IMR-90 (cell line): ENCODE measurements at regions not wholly inside any gene's neighbourhood (a gene's known extent, or its start where the extent isn't known, plus 50 kb on each side); places are given as distances from the start of the nearest gene placed in this dataset.

Source experiments
- ATAC-seq: fragments of 200-7000 bp; cut with Tn5 transposase; 2 replicates; pipeline ENCODE4 v1.9.1; 2020; ENCODE audit warnings: low read depth, mild to moderate bottlenecking, moderate library complexity
- BruUV-seq: library from RNA; stranded (reverse); fragments of 400-500 nt; replicated peaks from 2 replicates; lab custom pipeline; 2021; lab: Mats Ljungman, UMichigan
- CTCF ChIA-PET: fragments of 300-600 bp; formaldehyde crosslinking; extraction: SDS; loops from one replicate; lab custom pipeline; 2021; ENCODE audit warnings: antibody characterized with exemption; lab: Yijun Ruan, JAX
- POLR2A ChIA-PET: fragments of 300-600 bp; sonication (Branson Sonifier 250); formaldehyde crosslinking; loops from one replicate; lab custom pipeline; 2022; ENCODE audit warnings: antibody characterized with exemption; ENCODE audit not compliant: unreplicated experiment; lab: Charles Lee
- DNase-seq: peaks from one replicate; pipeline ENCODE4 v3.0.0; 2013
- H2AFZ ChIP-seq: replicated peaks from 2 replicates; pipeline ENCODE3; 2013; ENCODE audit warnings: low read length, mild to moderate bottlenecking; ENCODE audit not compliant: poor library complexity
- H2AK5ac ChIP-seq: 2 replicates; pipeline ENCODE4 v1.6.1; 2013; ENCODE audit warnings: low read depth, low read length, inconsistent platforms
- H2AK9ac ChIP-seq: replicated peaks from 2 replicates; pipeline ENCODE3; 2013; ENCODE audit warnings: mild to moderate bottlenecking, low read depth, low read length, moderate library complexity; ENCODE audit not compliant: poor library complexity
- H2BK120ac ChIP-seq: 2 replicates; pipeline ENCODE4 v1.6.1; 2013; ENCODE audit warnings: low read depth, low read length, inconsistent platforms
- H2BK15ac ChIP-seq: 3 replicates; pipeline ENCODE4 v1.6.1; 2013; ENCODE audit warnings: low read depth, low read length, inconsistent platforms
- H2BK20ac ChIP-seq: 2 replicates; pipeline ENCODE4 v1.6.1; 2013; ENCODE audit warnings: low read depth, mild to moderate bottlenecking, inconsistent platforms, low read length, moderate library complexity
- H2BK5ac ChIP-seq: 2 replicates; pipeline ENCODE4 v1.6.1; 2013; ENCODE audit warnings: mild to moderate bottlenecking, low read depth, low read length, inconsistent platforms; ENCODE audit not compliant: poor library complexity, severe bottlenecking
- H3K14ac ChIP-seq: replicated peaks from 2 replicates; pipeline ENCODE4 v1.6.1; 2013; ENCODE audit warnings: low read depth, low read length, inconsistent platforms
- H3K18ac ChIP-seq: 2 replicates; pipeline ENCODE4 v1.6.1; 2013; ENCODE audit warnings: low read depth, low read length, control low read depth
- H3K23ac ChIP-seq: 2 replicates; pipeline ENCODE4 v1.6.1; 2013; ENCODE audit warnings: low read depth, low read length, inconsistent platforms
- H3K27ac ChIP-seq: 2 replicates; pipeline ENCODE4 v1.5.1; 2013; ENCODE audit warnings: mild to moderate bottlenecking, control low read depth, low read length; ENCODE audit not compliant: insufficient read depth
- H3K27me3 ChIP-seq: 2 replicates; pipeline ENCODE4 v1.6.1; 2013; ENCODE audit warnings: low read length; ENCODE audit not compliant: control insufficient read depth, insufficient read depth
- H3K36me3 ChIP-seq: 2 replicates; pipeline ENCODE4 v1.6.1; 2013; ENCODE audit warnings: low read length, mixed read lengths; ENCODE audit not compliant: control insufficient read depth, insufficient read depth
- H3K4ac ChIP-seq: 2 replicates; pipeline ENCODE4 v1.6.1; 2013; ENCODE audit warnings: low read depth, low read length, inconsistent platforms
- H3K4me1 ChIP-seq: 2 replicates; pipeline ENCODE4 v1.6.1; 2013; ENCODE audit warnings: low read length, mixed read lengths; ENCODE audit not compliant: control insufficient read depth, insufficient read depth
- H3K4me2 ChIP-seq: 2 replicates; pipeline ENCODE4 v1.6.1; 2013; ENCODE audit warnings: low read depth, mild to moderate bottlenecking, control low read depth, low read length, moderate library complexity
- H3K4me3 ChIP-seq: 2 replicates; pipeline ENCODE4 v1.5.1; 2013; ENCODE audit warnings: low read depth, mild to moderate bottlenecking, control low read depth, low read length, moderate library complexity; ENCODE audit not compliant: insufficient read depth
- H3K56ac ChIP-seq: 2 replicates; pipeline ENCODE4 v1.6.1; 2013; ENCODE audit warnings: low read length, inconsistent platforms; ENCODE audit not compliant: insufficient read depth; ENCODE audit errors: extremely low read depth
- H3K79me1 ChIP-seq, 2 experiments: 2 replicates each; pipeline ENCODE4 v1.6.1; 2013; ENCODE audit warnings: low read length in 2 of 2, inconsistent platforms in 1 of 2, low read depth in 1 of 2
- H3K9ac ChIP-seq: 2 replicates; pipeline ENCODE4 v1.6.1; 2013; ENCODE audit warnings: low read depth, low read length, control low read depth
- H3K9me1 ChIP-seq: 2 replicates; pipeline ENCODE4 v1.6.1; 2013; ENCODE audit warnings: low read length, inconsistent platforms; ENCODE audit not compliant: insufficient read depth
- H3K9me3 ChIP-seq: 2 replicates; pipeline ENCODE4 v1.6.1; 2013; ENCODE audit warnings: low read length; ENCODE audit not compliant: control insufficient read depth, insufficient read depth
- H4K20me1 ChIP-seq: 2 replicates; pipeline ENCODE4 v1.6.1; 2013; ENCODE audit warnings: low read length, inconsistent platforms; ENCODE audit not compliant: insufficient read depth
- H4K5ac ChIP-seq: 2 replicates; pipeline ENCODE4 v1.6.1; 2013; ENCODE audit warnings: mild to moderate bottlenecking, low read depth, low read length, control low read depth
- H4K8ac ChIP-seq, 2 experiments: 2 replicates each; pipeline ENCODE4 v1.6.1; 2013; ENCODE audit warnings: low read depth in 2 of 2, low read length in 2 of 2, control low read depth in 1 of 2, inconsistent platforms in 1 of 2
- H4K91ac ChIP-seq: 2 replicates; pipeline ENCODE4 v1.6.1; 2013; ENCODE audit warnings: low read depth, low read length, inconsistent platforms; ENCODE audit not compliant: insufficient read depth
- ELK1 ChIP-seq: fragments of 150-350 bp; IDR thresholded peaks from 2 replicates; pipeline ENCODE4 v1.6.1; 2016; ENCODE audit warnings: low read depth, mild to moderate bottlenecking, low read length, moderate library complexity, borderline replicate concordance
- WGBS, 2 experiments: methylation state at CpG; one replicate each; pipeline versions ENCODE4 v1.1.5 to v1.1.7; 2013; ENCODE audit warnings: missing lambda C conversion rate in 2 of 2; ENCODE audit not compliant: insufficient read length in 1 of 2; ENCODE audit errors: extremely low coverage in 2 of 2; 5-methylcytosine and 5-hydroxymethylcytosine counted together
- dilution Hi-C: fragments of 300-500 bp; cut with HindIII; formaldehyde crosslinking; loops from one replicate; pipeline ENCODE4 v1.14.3; 2018; ENCODE audit warnings: low sequenced_read_pairs; ENCODE audit not compliant: unreplicated experiment
- in situ Hi-C: fragments of 300-500 bp; cut with MboI; formaldehyde crosslinking; loops from 3 replicates; pipeline ENCODE4 v1.14.3; 2019; ENCODE audit warnings: low sequenced_read_pairs, inconsistent platforms, mixed read lengths
- intact Hi-C: fragments of 100-400 bp; cut with micrococcal nuclease; formaldehyde crosslinking; loops from 2 replicates; pipeline ENCODE4 v1.10.0; 2022

GRCh38 chr21:28344985-28345384 lies 647.7 kb downstream of the LTN1 start:
- Histone ChIP-seq H3K27me3 (no peaks in the 10 kb centered on the region), H3K9me3 (no peaks in the 10 kb centered on the region), H3K18ac (no peak overlapping the region), H3K79me1 (no peaks in the 10 kb centered on the region), H2AK9ac (no peak overlapping the region), H3K9me1 (no peaks in the 10 kb centered on the region), H2BK15ac (no peak overlapping the region), H2BK20ac (no peak overlapping the region), H4K5ac (no peak overlapping the region), H2AFZ (no peak overlapping the region), H3K4me1 (no peaks in the 10 kb centered on the region), H3K4me3 (no peak overlapping the region), H3K23ac (no peak overlapping the region), H2AK5ac (no peak overlapping the region), H3K56ac (no peak overlapping the region), H3K4me2 (no peak overlapping the region), H3K14ac (no peak overlapping the region), H2BK120ac (no peak overlapping the region), H3K36me3 (no peaks in the 10 kb centered on the region), H4K91ac (no peak overlapping the region), H4K20me1 (no peaks in the 10 kb centered on the region), H3K4ac (no peak overlapping the region), H3K9ac (no peak overlapping the region), H4K8ac (no peak overlapping the region), H3K27ac (no peak overlapping the region), H2BK5ac (no peak overlapping the region)
- BruUV-seq = no TSS peak
- dilution Hi-C loops (no loop called here), intact Hi-C loops (no loop called here), in situ Hi-C loops (loop anchor here (10.0 to 25.0 kb wide), 2 partner anchors 180 to 783 kb away; no protein-coding TSS in a partner anchor)
- no peak for DNase-seq
- no peak for TF ChIP-seq ELK1
- ATAC-seq = no peak
- CTCF ChIA-PET = no interaction called here
- 83% methylated on average over 1 of the region's 1 CpG; no CpG with 5 or more reads in 1 of the 2 experiments for WGBS, 2 experiments
- POLR2A ChIA-PET = no interaction called here
